Progenitor cell of endocrine pancreas (in vitro differentiated cells): ENCODE measurements at regions not wholly inside any gene's neighbourhood (a gene's known extent, or its start where the extent isn't known, plus 50 kb on each side); places are given as distances from the start of the nearest gene placed in this dataset.

Experiments
- DNase-seq: peaks from one replicate; pipeline ENCODE4 v3.0.0; 2021; ENCODE audit warnings: low spot score; ENCODE audit not compliant: unreplicated experiment
- H3K27ac Mint-ChIP-seq: 2 replicates; pipeline ENCODE4 v1.8.0; 2021; ENCODE audit warnings: mild to moderate bottlenecking, moderate library complexity, mixed read lengths
- H3K27me3 Mint-ChIP-seq: 2 replicates; pipeline ENCODE4 v1.8.0; 2021; ENCODE audit warnings: mixed read lengths
- H3K36me3 Mint-ChIP-seq: 2 replicates; pipeline ENCODE4 v1.8.0; 2022; ENCODE audit warnings: mixed read lengths; ENCODE audit not compliant: insufficient read depth
- H3K4me1 Mint-ChIP-seq: 2 replicates; pipeline ENCODE4 v1.8.0; 2021; ENCODE audit warnings: low read depth, mixed read lengths
- H3K4me3 Mint-ChIP-seq: 2 replicates; pipeline ENCODE4 v1.8.0; 2021; ENCODE audit warnings: low read depth, mild to moderate bottlenecking, moderate library complexity, mixed read lengths
- H3K9me3 Mint-ChIP-seq: 2 replicates; pipeline ENCODE4 v1.8.0; 2021; ENCODE audit warnings: low read depth, mixed read lengths
- TF ChIP-seq, protein P1 (sequence below): fragments of 200-600 bp; sonication (generic); IDR thresholded peaks from one replicate; pipeline ENCODE4 v1.5.0; 2021; ENCODE audit warnings: antibody characterized with exemption, mild to moderate bottlenecking; ENCODE audit not compliant: unreplicated experiment

DNA sequence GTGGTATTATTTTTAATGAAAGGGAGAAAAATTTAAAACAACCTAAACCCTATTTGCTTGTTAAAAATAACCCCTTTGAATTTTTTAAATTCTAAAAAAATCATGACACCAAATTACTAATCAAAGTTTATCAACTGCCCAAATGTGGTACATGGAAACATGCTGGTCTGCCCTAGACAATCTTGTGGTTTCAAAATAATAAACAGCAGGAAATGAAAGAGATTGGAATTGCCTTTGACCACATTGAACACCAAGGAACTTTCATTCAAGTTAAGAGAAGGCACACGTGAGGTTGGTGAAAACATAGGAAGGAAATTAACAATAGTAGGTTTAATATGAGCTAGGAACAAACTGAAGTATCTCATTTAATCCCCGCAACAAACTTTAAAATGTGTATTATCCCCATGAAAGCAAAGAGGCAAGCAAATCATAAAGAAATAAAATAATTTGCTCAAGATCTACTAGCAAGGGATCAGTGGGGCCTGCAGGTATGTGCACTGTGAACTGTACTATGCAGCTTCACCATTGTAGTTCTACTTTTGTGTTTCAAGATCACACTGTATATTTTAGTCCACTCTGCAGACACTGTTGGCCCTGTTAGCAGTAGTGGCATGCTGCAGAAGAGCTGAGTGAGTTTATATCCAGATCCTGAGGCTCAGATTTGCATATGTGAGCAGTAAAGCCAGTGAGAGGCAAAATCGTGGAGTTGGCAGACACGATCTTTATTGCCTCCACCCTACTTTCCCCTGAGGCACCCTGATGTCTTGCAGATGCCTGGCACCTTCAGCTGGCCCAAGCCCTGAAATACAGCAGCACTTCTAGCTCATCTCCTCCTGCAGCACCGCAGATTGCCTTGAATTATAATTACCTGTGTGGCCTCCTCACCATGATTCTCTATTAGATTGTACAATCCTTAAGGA, 157.8 kb upstream of the TENT5A start:
- Mint-ChIP-seq H3K9me3 (peaks cover 4% of the 10 kb centered on the region), H3K36me3 (no peaks in the 10 kb centered on the region), H3K27ac (no peak overlapping the region), H3K4me1 (no peaks in the 10 kb centered on the region), H3K27me3 (no peaks in the 10 kb centered on the region), H3K4me3 (no peak overlapping the region)
- DNase-seq = no peak
- TF ChIP-seq, protein P1, sequence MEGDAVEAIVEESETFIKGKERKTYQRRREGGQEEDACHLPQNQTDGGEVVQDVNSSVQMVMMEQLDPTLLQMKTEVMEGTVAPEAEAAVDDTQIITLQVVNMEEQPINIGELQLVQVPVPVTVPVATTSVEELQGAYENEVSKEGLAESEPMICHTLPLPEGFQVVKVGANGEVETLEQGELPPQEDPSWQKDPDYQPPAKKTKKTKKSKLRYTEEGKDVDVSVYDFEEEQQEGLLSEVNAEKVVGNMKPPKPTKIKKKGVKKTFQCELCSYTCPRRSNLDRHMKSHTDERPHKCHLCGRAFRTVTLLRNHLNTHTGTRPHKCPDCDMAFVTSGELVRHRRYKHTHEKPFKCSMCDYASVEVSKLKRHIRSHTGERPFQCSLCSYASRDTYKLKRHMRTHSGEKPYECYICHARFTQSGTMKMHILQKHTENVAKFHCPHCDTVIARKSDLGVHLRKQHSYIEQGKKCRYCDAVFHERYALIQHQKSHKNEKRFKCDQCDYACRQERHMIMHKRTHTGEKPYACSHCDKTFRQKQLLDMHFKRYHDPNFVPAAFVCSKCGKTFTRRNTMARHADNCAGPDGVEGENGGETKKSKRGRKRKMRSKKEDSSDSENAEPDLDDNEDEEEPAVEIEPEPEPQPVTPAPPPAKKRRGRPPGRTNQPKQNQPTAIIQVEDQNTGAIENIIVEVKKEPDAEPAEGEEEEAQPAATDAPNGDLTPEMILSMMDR = no peak

- no peak for DNase-seq
- H3K27ac Mint-ChIP-seq = no peak overlapping the region
- H3K27me3 Mint-ChIP-seq = no peaks in the 10 kb centered on the region
- H3K4me1 Mint-ChIP-seq = no peaks in the 10 kb centered on the region
- H3K4me3 Mint-ChIP-seq = no peak overlapping the region
- TF ChIP-seq, protein P1 = no peak
- no peaks in the 10 kb centered on the region for H3K36me3 Mint-ChIP-seq
- peaks cover 2% of the 10 kb centered on the region for H3K9me3 Mint-ChIP-seq
These were observed 156.7 kb upstream of the TENT5A start for GRCh38 chr6:81909162-81909561.

- DNase-seq = no peak
- TF ChIP-seq, protein P1 = no peak
- Mint-ChIP-seq H3K27me3 (no peaks in the 10 kb centered on the region), H3K9me3 (peaks cover 11% of the 10 kb centered on the region), H3K27ac (no peak overlapping the region), H3K4me1 (no peaks in the 10 kb centered on the region), H3K4me3 (no peak overlapping the region), H3K36me3 (no peaks in the 10 kb centered on the region)
These were observed 154.3 kb upstream of the TENT5A start for GRCh38 chr6:81906709-81907204.

DNA sequence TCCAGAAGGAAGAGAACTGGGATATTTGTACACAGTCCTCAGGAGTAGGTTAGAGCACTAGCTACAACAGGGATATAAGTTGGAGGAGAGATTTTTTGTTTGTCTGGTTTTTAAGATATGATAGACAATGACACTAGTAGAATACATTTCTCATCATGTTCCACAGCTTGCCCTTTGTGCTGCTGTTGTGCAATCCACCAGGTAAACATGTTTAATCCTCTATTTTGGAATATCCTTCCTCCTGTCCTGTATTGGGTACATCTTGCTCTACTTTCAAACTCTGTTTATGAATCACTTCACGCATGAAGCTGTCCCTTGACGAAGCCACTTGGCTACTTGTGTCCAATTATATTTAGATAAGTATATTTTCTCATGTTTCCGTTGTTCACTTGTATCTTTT, 153.6 kb upstream of the TENT5A start:
- no peak for DNase-seq
- Mint-ChIP-seq H3K4me1 (no peaks in the 10 kb centered on the region), H3K27ac (no peak overlapping the region), H3K27me3 (no peaks in the 10 kb centered on the region), H3K4me3 (no peak overlapping the region), H3K36me3 (no peaks in the 10 kb centered on the region), H3K9me3 (peaks cover 11% of the 10 kb centered on the region)
- TF ChIP-seq, protein P1 = no peak

DNA sequence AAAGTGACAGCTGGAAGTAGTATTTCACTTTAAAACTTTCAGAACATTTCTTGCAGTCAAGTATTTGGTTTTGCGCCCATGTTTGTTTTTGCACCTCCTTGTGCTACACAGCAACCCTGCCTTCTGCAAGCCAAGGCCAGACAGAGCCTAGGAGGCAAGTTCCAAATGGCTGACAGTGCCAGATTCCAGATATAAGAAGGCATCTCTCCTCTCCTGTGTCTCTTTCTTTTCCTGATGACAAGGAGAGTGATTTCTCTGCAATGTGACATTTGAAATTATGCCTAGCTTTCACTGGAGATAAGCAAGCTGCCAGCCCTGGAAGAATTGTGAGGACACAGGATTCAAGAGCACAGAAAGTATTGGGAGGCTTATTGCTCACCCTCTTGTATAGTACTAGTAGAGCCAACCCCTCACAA, 149.1 kb upstream of the TENT5A start:
- no peak overlapping the region for H3K4me3 Mint-ChIP-seq
- H3K4me1 Mint-ChIP-seq = peaks cover 2% of the 10 kb centered on the region
- H3K27ac Mint-ChIP-seq = no peak overlapping the region
- H3K36me3 Mint-ChIP-seq = no peaks in the 10 kb centered on the region
- DNase-seq = no peak
- H3K27me3 Mint-ChIP-seq = no peaks in the 10 kb centered on the region
- peaks cover 11% of the 10 kb centered on the region for H3K9me3 Mint-ChIP-seq
- TF ChIP-seq, protein P1 = no peak
